AG04450 (cell line): ENCODE measurements at regions not wholly inside any gene's neighbourhood (a gene's known extent, or its start where the extent isn't known, plus 50 kb on each side); places are given as distances from the start of the nearest gene placed in this dataset.
A peak's percentile ranks its signal among the peaks of the same experiment; 100 is the strongest.

Experiments used
- CTCF ChIA-PET: fragments of 300-600, 350-600 bp; formaldehyde crosslinking; extraction: SDS; loops from one replicate; lab custom pipeline; 2022; ENCODE audit warnings: antibody characterized with exemption, inconsistent platforms; lab: Charles Lee
- POLR2A ChIA-PET: fragments of 350-600 bp; formaldehyde crosslinking; extraction: SDS; loops from one replicate; lab custom pipeline; 2021; ENCODE audit warnings: antibody characterized with exemption, inconsistent platforms; lab: Yijun Ruan, JAX
- DNase-seq: peaks from one replicate; pipeline ENCODE4 v3.0.0-alpha.2; 2011; ENCODE audit warnings: low read depth, low spot score
- H3K27ac ChIP-seq: one replicate; pipeline ENCODE4 v1.5.1; 2012; ENCODE audit warnings: low read depth, low read length, control low read depth
- H3K27me3 ChIP-seq: one replicate; pipeline ENCODE4 v1.6.0; 2012; ENCODE audit warnings: low read length; ENCODE audit not compliant: control insufficient read depth, insufficient read depth
- H3K4me3 ChIP-seq: 2 replicates; pipeline ENCODE4 v1.5.1; 2011; ENCODE audit warnings: mild to moderate bottlenecking, low read depth, low read length, control low read depth
- H3K9me3 ChIP-seq: 2 replicates; pipeline ENCODE4 v1.5.1; 2012; ENCODE audit warnings: low read length; ENCODE audit not compliant: control insufficient read depth, insufficient read depth
- TF ChIP-seq, protein P1 (sequence below): IDR thresholded peaks from 2 replicates; pipeline ENCODE4 v1.5.1; 2011; ENCODE audit warnings: low read depth, low read length, control low read depth, inconsistent platforms

- CTCF ChIA-PET = no interaction called here
- no peak for DNase-seq
- POLR2A ChIA-PET = interaction anchor here (0.7 kb wide), 1 partner anchor 24 kb away, joined by 5 read pairs; no protein-coding TSS in a partner anchor
- no peak overlapping the region for H3K4me3 ChIP-seq
- no peaks in the 10 kb centered on the region for H3K9me3 ChIP-seq
- TF ChIP-seq, protein P1, sequence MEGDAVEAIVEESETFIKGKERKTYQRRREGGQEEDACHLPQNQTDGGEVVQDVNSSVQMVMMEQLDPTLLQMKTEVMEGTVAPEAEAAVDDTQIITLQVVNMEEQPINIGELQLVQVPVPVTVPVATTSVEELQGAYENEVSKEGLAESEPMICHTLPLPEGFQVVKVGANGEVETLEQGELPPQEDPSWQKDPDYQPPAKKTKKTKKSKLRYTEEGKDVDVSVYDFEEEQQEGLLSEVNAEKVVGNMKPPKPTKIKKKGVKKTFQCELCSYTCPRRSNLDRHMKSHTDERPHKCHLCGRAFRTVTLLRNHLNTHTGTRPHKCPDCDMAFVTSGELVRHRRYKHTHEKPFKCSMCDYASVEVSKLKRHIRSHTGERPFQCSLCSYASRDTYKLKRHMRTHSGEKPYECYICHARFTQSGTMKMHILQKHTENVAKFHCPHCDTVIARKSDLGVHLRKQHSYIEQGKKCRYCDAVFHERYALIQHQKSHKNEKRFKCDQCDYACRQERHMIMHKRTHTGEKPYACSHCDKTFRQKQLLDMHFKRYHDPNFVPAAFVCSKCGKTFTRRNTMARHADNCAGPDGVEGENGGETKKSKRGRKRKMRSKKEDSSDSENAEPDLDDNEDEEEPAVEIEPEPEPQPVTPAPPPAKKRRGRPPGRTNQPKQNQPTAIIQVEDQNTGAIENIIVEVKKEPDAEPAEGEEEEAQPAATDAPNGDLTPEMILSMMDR = no peak
- no peaks in the 10 kb centered on the region for H3K27me3 ChIP-seq
- H3K27ac ChIP-seq = no peak overlapping the region
Observed at GRCh38 chr2:12616456-12617156, 100.1 kb upstream of the TRIB2 start.

DNA sequence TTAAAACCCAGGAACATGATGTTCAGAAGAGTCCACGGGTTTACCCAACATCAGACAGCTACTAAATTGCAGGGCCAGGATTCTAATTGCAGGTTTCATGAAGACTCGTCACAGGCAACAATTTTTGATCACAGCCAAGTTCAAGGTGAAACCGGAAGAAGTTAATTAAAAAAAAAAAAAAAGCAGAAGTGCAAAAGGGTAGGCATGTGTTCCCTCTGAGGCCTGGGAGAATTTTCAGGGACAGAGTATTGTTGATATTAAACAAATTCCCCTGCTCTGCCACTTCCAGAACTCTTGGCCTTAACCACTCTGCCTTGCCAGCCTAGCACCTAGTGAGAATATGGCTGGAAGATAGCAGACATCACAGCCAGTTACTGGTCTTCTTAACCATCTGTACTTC is 99.4 kb upstream of the TRIB2 start:
- no peaks in the 10 kb centered on the region for H3K9me3 ChIP-seq
- H3K4me3 ChIP-seq = no peak overlapping the region
- DNase-seq = no peak
- no peak overlapping the region for H3K27ac ChIP-seq
- POLR2A ChIA-PET = interaction anchor here (0.7 kb wide), 1 partner anchor 23 kb away, joined by 5 read pairs; no protein-coding TSS in a partner anchor
- TF ChIP-seq, protein P1 = no peak
- no peaks in the 10 kb centered on the region for H3K27me3 ChIP-seq
- CTCF ChIA-PET = no interaction called here

GRCh38 chr2:12617853-12618252 is 98.9 kb upstream of the TRIB2 start:
- Histone ChIP-seq H3K9me3 (no peaks in the 10 kb centered on the region), H3K4me3 (no peak overlapping the region), H3K27me3 (no peaks in the 10 kb centered on the region), H3K27ac (no peak overlapping the region)
- DNase-seq = no peak
- TF ChIP-seq, protein P1 = no peak
- CTCF ChIA-PET = interaction anchor here (0.7 to 0.9 kb wide), 2 partner anchors 11 to 389 kb away, joined by 3 read pairs; no protein-coding TSS in a partner anchor
- POLR2A ChIA-PET = no interaction called here

- TF ChIP-seq, protein P1 = no peak
- H3K27me3 ChIP-seq = no peaks in the 10 kb centered on the region
- ChIA-PET CTCF (interaction anchor here (0.7 to 0.9 kb wide), 2 partner anchors 12 to 388 kb away, joined by 3 read pairs; no protein-coding TSS in a partner anchor), POLR2A (no interaction called here)
- no peak for DNase-seq
- no peaks in the 10 kb centered on the region for H3K9me3 ChIP-seq
- no peak overlapping the region for H3K4me3 ChIP-seq
- no peak overlapping the region for H3K27ac ChIP-seq
Observed at GRCh38 chr2:12618576-12618975, 98.2 kb upstream of the TRIB2 start.

GRCh38 chr2:12619975-12620374 is 96.8 kb upstream of the TRIB2 start:
- H3K27ac ChIP-seq = no peak overlapping the region
- TF ChIP-seq, protein P1 = no peak

More at GRCh38 chr2:12619975-12620374, 96.8 kb upstream of the TRIB2 start:
- Histone ChIP-seq H3K4me3 (no peak overlapping the region), H3K27me3 (no peaks in the 10 kb centered on the region), H3K9me3 (no peaks in the 10 kb centered on the region)
- POLR2A ChIA-PET = no interaction called here
- CTCF ChIA-PET = interaction anchor here (0.9 kb wide), 1 partner anchor 17 kb away, joined by 3 read pairs; no protein-coding TSS in a partner anchor
- DNase-seq = peak; percentile 59
